H9 (cell line): ENCODE measurements at regions not wholly inside any gene's neighbourhood (a gene's known extent, or its start where the extent isn't known, plus 50 kb on each side); places are given as distances from the start of the nearest gene placed in this dataset.

Source experiments
- DNase-seq: peaks from one replicate; pipeline ENCODE4 v3.0.0-alpha.2; 2017
- H2AFZ ChIP-seq: one replicate; pipeline ENCODE4 v1.6.1; 2013; ENCODE audit warnings: mild to moderate bottlenecking, low read length, control low read depth, moderate library complexity
- H2AK5ac ChIP-seq: 2 replicates; pipeline ENCODE4 v1.6.1; 2013; ENCODE audit warnings: low read length, control low read depth, mixed read lengths; ENCODE audit not compliant: insufficient read length
- H2BK120ac ChIP-seq: one replicate; pipeline ENCODE4 v1.6.1; 2013; ENCODE audit warnings: low read depth, mild to moderate bottlenecking, low read length, control low read depth, inconsistent platforms; ENCODE audit not compliant: poor library complexity, severe bottlenecking
- H2BK12ac ChIP-seq: 2 replicates; pipeline ENCODE4 v1.6.1; 2013; ENCODE audit warnings: low read length, control low read depth, mixed read lengths, low read depth; ENCODE audit not compliant: insufficient read length
- H2BK15ac ChIP-seq: 2 replicates; pipeline ENCODE4 v1.6.1; 2013; ENCODE audit warnings: low read depth, low read length, control low read depth
- H2BK20ac ChIP-seq: one replicate; pipeline ENCODE4 v1.6.1; 2013; ENCODE audit warnings: low read depth, mild to moderate bottlenecking, low read length, control low read depth, inconsistent platforms; ENCODE audit not compliant: poor library complexity, severe bottlenecking
- H2BK5ac ChIP-seq: 2 replicates; pipeline ENCODE4 v1.6.1; 2013; ENCODE audit warnings: low read length, control low read depth, mixed read lengths; ENCODE audit not compliant: insufficient read length
- H3K14ac ChIP-seq: 2 replicates; pipeline ENCODE4 v1.6.1; 2013; ENCODE audit warnings: low read length, control low read depth; ENCODE audit not compliant: insufficient read depth
- H3K18ac ChIP-seq: 2 replicates; pipeline ENCODE4 v1.6.1; 2013; ENCODE audit warnings: low read depth, mild to moderate bottlenecking, mixed read lengths, low read length, control low read depth; ENCODE audit not compliant: insufficient read length
- H3K23ac ChIP-seq: 2 replicates; pipeline ENCODE4 v1.6.1; 2013; ENCODE audit warnings: low read length, control low read depth, mixed read lengths, low read depth; ENCODE audit not compliant: insufficient read length
- H3K23me2 ChIP-seq: 2 replicates; pipeline ENCODE4 v1.6.1; 2013; ENCODE audit warnings: low read depth, mild to moderate bottlenecking, mixed read lengths, low read length, control low read depth; ENCODE audit not compliant: insufficient read length, poor library complexity, severe bottlenecking
- H3K27ac ChIP-seq: 2 replicates; pipeline ENCODE4 v1.5.1; 2013; ENCODE audit warnings: low read length, control low read depth, mixed read lengths, low read depth; ENCODE audit not compliant: insufficient read length
- H3K27me3 ChIP-seq: 2 replicates; pipeline ENCODE4 v1.6.1; 2013; ENCODE audit warnings: low read length, control low read depth, inconsistent platforms; ENCODE audit not compliant: insufficient read depth
- H3K4ac ChIP-seq: 2 replicates; pipeline ENCODE4 v1.6.1; 2013; ENCODE audit warnings: low read depth, mild to moderate bottlenecking, control low read depth, inconsistent platforms, low read length, moderate library complexity
- H3K4me1 ChIP-seq: 2 replicates; pipeline ENCODE4 v1.6.1; 2013; ENCODE audit warnings: low read length, control low read depth, inconsistent platforms; ENCODE audit not compliant: insufficient read depth
- H3K4me2 ChIP-seq: 2 replicates; pipeline ENCODE4 v1.6.1; 2013; ENCODE audit warnings: low read length, control low read depth, mixed read lengths; ENCODE audit not compliant: insufficient read length, insufficient read depth
- H3K56ac ChIP-seq: 2 replicates; pipeline ENCODE4 v1.6.1; 2013; ENCODE audit warnings: low read depth, mild to moderate bottlenecking, mixed read lengths, low read length, control low read depth; ENCODE audit not compliant: insufficient read length
- H3K79me1 ChIP-seq: 2 replicates; pipeline ENCODE4 v1.6.1; 2013; ENCODE audit warnings: low read depth, mild to moderate bottlenecking, moderate library complexity, low read length, control low read depth, inconsistent platforms; ENCODE audit not compliant: insufficient read depth, poor library complexity, severe bottlenecking
- H3K79me2 ChIP-seq: 2 replicates; pipeline ENCODE4 v1.6.1; 2013; ENCODE audit warnings: low read length, control low read depth, inconsistent platforms; ENCODE audit not compliant: insufficient read depth
- H3K9ac ChIP-seq: 2 replicates; pipeline ENCODE4 v1.6.1; 2013; ENCODE audit warnings: low read length, control low read depth, mixed read lengths; ENCODE audit not compliant: insufficient read length; ENCODE audit errors: extremely low read depth
- H3K9me3 ChIP-seq: one replicate; pipeline ENCODE4 v1.6.1; 2013; ENCODE audit warnings: low read depth, low read length, inconsistent platforms; ENCODE audit not compliant: control insufficient read depth
- H3T11ph ChIP-seq: one replicate; pipeline ENCODE4 v1.6.1; 2013; ENCODE audit warnings: mild to moderate bottlenecking, low read length, control low read depth, inconsistent platforms
- H4K20me1 ChIP-seq: one replicate; pipeline ENCODE4 v1.6.1; 2013; ENCODE audit not compliant: control insufficient read depth, insufficient read length, insufficient read depth
- H4K5ac ChIP-seq: 2 replicates; pipeline ENCODE4 v1.6.1; 2013; ENCODE audit warnings: low read depth, mild to moderate bottlenecking, mixed read lengths, low read length, control low read depth; ENCODE audit not compliant: insufficient read length
- H4K8ac ChIP-seq: replicated peaks from 2 replicates; pipeline ENCODE4 v1.6.1; 2013; ENCODE audit warnings: low read length, control low read depth, mixed read lengths, low read depth; ENCODE audit not compliant: insufficient read length
- H4K91ac ChIP-seq: 2 replicates; pipeline ENCODE4 v1.6.1; 2013; ENCODE audit warnings: low read depth, mild to moderate bottlenecking, moderate library complexity, mixed read lengths, low read length, control low read depth; ENCODE audit not compliant: insufficient read length
- H3K27ac Mint-ChIP-seq, 3 experiments: 2 replicates in 2 of 3; 3 replicates in 1 of 3; pipeline ENCODE4 v1.8.0; 2020 to 2021; ENCODE audit warnings: mixed read lengths in 3 of 3, mild to moderate bottlenecking in 1 of 3, moderate library complexity in 1 of 3
- H3K27me3 Mint-ChIP-seq: 2 replicates; pipeline ENCODE4 v1.8.0; 2021; ENCODE audit warnings: low read depth, mild to moderate bottlenecking, moderate library complexity, mixed read lengths
- H3K36me3 Mint-ChIP-seq, 3 experiments: 2 replicates in 2 of 3; 3 replicates in 1 of 3; pipeline ENCODE4 v1.8.0; 2020 to 2021; ENCODE audit warnings: low read depth in 3 of 3, mixed read lengths in 3 of 3; ENCODE audit not compliant: insufficient read depth in 1 of 3
- H3K4me1 Mint-ChIP-seq, 2 experiments: 2 replicates each; pipeline ENCODE4 v1.8.0; 2020; ENCODE audit warnings: mixed read lengths in 2 of 2
- H3K4me3 Mint-ChIP-seq, 2 experiments: 2 replicates in 1 of 2; 3 replicates in 1 of 2; pipeline ENCODE4 v1.8.0; 2020 to 2021; ENCODE audit warnings: mild to moderate bottlenecking in 2 of 2, mixed read lengths in 2 of 2, moderate library complexity in 1 of 2
- H3K9me3 Mint-ChIP-seq, 2 experiments: 2 replicates in 1 of 2; 3 replicates in 1 of 2; pipeline ENCODE4 v1.8.0; 2020; ENCODE audit warnings: mild to moderate bottlenecking in 2 of 2, mixed read lengths in 2 of 2, moderate library complexity in 1 of 2
- WGBS: extraction: QIAGEN DNeasy Blood & Tissue Kit; methylation state at CpG from one replicate; pipeline ENCODE4 v1.1.7; 2013; ENCODE audit warnings: missing lambda C conversion rate, low lambda C conversion rate, mixed read lengths; ENCODE audit not compliant: insufficient read length; ENCODE audit errors: extremely low coverage; 5-methylcytosine and 5-hydroxymethylcytosine counted together
- TF ChIP-seq, protein P1 (sequence below): fragments of 200-600 bp; sonication (generic); conservative IDR thresholded peaks from 3 replicates; pipeline ENCODE4 v1.8.0; 2021; ENCODE audit warnings: antibody characterized with exemption, mild to moderate bottlenecking

- Histone ChIP-seq H4K91ac (no peak overlapping the region), H2BK5ac (no peak overlapping the region), H3K23me2 (no peaks in the 10 kb centered on the region), H3K4me2 (no peak overlapping the region), H2AK5ac (no peak overlapping the region), H3K9ac (no peak overlapping the region), H2AFZ (no peak overlapping the region), H4K5ac (no peak overlapping the region), H3K79me2 (no peaks in the 10 kb centered on the region), H3K79me1 (no peaks in the 10 kb centered on the region), H2BK12ac (no peak overlapping the region), H4K20me1 (no peaks in the 10 kb centered on the region), H3K23ac (no peak overlapping the region), H2BK20ac (no peak overlapping the region), H3T11ph (no peak overlapping the region), H2BK120ac (no peak overlapping the region), H3K4me1 (no peaks in the 10 kb centered on the region), H3K18ac (no peak overlapping the region), H3K14ac (no peak overlapping the region), H3K4ac (no peak overlapping the region), H3K56ac (no peak overlapping the region), H4K8ac (no peak overlapping the region), H3K27ac (no peak overlapping the region), H3K27me3 (no peaks in the 10 kb centered on the region), H2BK15ac (no peak overlapping the region), H3K9me3 (no peaks in the 10 kb centered on the region)
- H3K4me3 Mint-ChIP-seq, result no peak overlapping the region
- no peaks in the 10 kb centered on the region for H3K36me3 Mint-ChIP-seq
- H3K27me3 Mint-ChIP-seq, result no peaks in the 10 kb centered on the region
- DNase-seq, result no peak
- TF ChIP-seq, protein P1, sequence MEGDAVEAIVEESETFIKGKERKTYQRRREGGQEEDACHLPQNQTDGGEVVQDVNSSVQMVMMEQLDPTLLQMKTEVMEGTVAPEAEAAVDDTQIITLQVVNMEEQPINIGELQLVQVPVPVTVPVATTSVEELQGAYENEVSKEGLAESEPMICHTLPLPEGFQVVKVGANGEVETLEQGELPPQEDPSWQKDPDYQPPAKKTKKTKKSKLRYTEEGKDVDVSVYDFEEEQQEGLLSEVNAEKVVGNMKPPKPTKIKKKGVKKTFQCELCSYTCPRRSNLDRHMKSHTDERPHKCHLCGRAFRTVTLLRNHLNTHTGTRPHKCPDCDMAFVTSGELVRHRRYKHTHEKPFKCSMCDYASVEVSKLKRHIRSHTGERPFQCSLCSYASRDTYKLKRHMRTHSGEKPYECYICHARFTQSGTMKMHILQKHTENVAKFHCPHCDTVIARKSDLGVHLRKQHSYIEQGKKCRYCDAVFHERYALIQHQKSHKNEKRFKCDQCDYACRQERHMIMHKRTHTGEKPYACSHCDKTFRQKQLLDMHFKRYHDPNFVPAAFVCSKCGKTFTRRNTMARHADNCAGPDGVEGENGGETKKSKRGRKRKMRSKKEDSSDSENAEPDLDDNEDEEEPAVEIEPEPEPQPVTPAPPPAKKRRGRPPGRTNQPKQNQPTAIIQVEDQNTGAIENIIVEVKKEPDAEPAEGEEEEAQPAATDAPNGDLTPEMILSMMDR, result no peak
- no peaks in the 10 kb centered on the region for H3K9me3 Mint-ChIP-seq
- no peaks in the 10 kb centered on the region for H3K4me1 Mint-ChIP-seq
- no CpG with 5 or more reads among the region's 6 CpGs for WGBS
- no peak overlapping the region for H3K27ac Mint-ChIP-seq
Measured at GRCh38 chr6:146972546-146972945, 231.7 kb upstream of the STXBP5 start.
